Epithelial cell of esophagus (primary cell): ENCODE measurements at regions not wholly inside any gene's neighbourhood (a gene's known extent, or its start where the extent isn't known, plus 50 kb on each side); places are given as distances from the start of the nearest gene placed in this dataset.

Experiments used
- DNase-seq: peaks from one replicate; pipeline ENCODE4 v3.0.0; 2010; ENCODE audit warnings: low read depth
- H3K4me3 ChIP-seq: 2 replicates; pipeline ENCODE4 v1.5.1; 2011; ENCODE audit warnings: mild to moderate bottlenecking, low read length, control low read depth
- TF ChIP-seq, protein P1 (sequence below): IDR thresholded peaks from 2 replicates; pipeline ENCODE4 v1.5.1; 2011; ENCODE audit warnings: low read depth, mild to moderate bottlenecking, low read length, control low read depth, inconsistent platforms; ENCODE audit not compliant: insufficient read depth; ENCODE audit errors: missing control alignments

DNA sequence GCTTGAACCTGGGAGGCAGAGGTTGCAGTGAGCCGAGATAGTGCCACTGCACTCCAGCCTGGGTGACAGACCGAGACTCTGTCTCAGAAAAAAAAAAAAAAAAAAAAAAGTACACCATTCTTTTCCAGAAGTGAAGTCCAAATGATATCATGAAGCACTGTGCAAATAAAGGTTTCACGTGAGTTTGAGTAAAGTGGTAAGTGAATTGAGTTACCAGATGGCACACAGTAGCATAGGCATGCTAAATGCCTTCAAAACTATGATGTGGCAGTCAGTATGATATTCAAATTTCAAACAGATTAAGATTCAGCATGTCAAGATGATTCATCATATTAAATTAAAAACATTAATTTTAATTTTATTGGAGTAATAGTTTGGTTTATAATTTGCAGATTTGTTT, 195.2 kb downstream of the TAF11L14 start:
- TF ChIP-seq, protein P1, sequence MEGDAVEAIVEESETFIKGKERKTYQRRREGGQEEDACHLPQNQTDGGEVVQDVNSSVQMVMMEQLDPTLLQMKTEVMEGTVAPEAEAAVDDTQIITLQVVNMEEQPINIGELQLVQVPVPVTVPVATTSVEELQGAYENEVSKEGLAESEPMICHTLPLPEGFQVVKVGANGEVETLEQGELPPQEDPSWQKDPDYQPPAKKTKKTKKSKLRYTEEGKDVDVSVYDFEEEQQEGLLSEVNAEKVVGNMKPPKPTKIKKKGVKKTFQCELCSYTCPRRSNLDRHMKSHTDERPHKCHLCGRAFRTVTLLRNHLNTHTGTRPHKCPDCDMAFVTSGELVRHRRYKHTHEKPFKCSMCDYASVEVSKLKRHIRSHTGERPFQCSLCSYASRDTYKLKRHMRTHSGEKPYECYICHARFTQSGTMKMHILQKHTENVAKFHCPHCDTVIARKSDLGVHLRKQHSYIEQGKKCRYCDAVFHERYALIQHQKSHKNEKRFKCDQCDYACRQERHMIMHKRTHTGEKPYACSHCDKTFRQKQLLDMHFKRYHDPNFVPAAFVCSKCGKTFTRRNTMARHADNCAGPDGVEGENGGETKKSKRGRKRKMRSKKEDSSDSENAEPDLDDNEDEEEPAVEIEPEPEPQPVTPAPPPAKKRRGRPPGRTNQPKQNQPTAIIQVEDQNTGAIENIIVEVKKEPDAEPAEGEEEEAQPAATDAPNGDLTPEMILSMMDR, result no peak
- H3K4me3 ChIP-seq, result no peak overlapping the region
- DNase-seq, result no peak

DNA sequence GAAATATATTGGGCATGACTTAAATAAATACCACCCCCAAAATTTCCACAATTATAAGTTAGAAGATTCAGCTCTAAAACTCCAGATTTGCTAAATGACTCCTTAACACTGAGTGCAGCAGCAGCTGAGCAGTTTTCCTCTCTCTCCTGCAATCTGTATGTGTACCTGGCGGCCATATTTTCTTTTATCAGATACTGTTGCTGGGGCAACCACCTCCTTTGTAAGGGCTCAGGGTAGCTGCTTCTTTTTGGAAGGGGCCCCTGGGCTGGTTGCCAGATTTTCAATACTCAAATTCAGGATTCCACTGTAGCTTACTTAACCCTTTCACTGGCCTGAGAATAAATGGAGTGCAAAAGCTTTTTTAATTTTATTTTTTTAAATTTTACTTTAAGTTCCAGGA, 197.0 kb downstream of the TAF11L14 start:
- no peak for DNase-seq
- TF ChIP-seq, protein P1, result no peak
- H3K4me3 ChIP-seq, result no peak overlapping the region

DNA sequence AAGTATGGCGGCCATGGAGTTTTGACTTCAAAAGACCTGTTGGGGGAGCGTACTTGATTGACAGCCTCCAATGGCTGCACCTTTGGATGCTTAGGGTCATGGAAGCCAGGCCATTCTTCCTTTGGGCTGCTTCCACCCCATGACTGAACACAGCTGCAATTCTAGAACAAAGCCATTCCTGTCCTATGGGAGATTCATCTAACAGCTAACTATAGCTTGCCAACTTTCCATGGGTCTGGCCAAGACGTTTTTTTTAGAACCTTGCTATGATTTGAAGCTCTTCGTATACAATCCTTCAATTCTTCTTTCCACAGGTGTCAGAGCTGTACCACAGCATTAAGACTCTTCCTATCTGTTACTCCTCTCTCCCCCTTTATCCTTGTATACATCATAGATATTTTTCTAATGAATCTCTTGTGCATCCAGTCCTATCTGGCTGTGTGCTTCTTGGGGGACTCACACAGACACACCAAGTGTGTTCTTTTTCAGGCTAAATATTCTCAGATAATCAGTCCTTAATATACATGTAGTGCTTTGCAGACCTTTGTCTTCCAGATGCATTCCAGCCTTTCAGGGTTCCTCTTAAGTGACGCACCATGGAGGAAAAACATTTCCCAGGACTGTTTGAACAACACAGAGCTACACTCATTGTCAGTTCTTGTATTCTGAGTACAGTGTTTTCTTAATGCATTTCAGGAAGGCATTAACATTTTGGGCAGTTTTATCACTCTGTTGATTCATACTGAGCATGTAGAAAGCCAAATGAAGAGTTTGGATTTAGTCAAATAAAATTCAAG, 198.9 kb downstream of the TAF11L14 start:
- no peak overlapping the region for H3K4me3 ChIP-seq
- TF ChIP-seq, protein P1, result no peak
- DNase-seq, result peak; percentile 25

DNA sequence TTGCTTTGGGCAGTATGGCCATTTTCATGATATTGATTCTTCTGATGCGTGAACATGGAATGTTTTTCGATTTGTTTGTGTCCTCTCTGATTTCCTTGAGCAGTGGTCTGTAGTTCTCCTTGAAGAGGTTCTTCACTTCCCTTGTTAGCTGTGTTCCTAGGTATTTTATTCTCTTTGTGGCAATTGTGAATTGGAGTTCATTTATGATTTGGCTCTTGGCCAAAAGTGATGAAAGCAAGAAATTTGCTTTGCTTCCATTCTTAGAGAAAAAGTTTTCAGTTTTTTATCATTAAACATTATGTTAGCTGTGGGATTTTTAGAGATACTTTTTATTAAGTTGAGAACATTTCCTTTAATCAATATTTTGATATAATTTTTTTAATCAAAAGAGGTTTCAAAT, 203.5 kb downstream of the TAF11L14 start:
- DNase-seq, result no peak
- H3K4me3 ChIP-seq, result no peak overlapping the region
- TF ChIP-seq, protein P1, result no peak

DNA sequence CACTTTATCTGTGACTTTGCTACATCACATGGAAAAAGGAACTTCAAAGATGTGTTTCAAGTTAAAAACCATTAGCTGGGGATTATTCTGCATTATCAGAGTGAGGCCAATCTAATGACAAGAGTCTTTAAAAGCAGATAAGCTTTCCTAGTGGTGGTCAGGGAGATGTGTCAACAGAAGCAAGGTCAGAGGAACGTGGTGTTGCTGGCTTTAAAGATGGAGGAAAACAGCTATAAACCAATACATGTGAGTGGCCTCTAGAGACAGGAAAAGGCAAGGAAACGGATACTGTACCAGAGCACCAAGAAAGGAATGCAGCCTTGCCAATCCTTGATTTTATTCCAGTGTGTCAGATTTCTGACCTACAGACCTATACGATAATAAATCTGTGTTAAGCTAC, 204.2 kb downstream of the TAF11L14 start:
- DNase-seq, result peak; percentile 15
- no peak overlapping the region for H3K4me3 ChIP-seq
- TF ChIP-seq, protein P1, result no peak

DNA sequence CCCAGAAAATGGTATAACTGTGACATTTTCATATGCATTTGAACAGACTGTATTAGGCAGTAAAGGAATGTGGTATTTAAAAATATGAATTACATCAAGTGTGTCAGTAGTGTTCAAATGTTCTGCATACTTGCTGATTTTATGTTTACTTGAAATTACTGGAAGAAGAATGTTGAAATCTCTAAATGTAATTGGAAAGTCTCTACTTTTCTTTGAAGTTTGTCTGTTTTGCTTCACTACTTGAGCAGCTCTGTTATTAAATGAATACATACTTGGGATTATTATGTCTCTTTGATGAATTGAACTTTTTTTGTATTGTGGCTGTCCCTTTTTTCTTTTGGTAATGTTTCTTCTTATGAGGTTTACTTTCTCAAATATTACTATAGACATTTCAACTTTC, 205.6 kb downstream of the TAF11L14 start:
- TF ChIP-seq, protein P1, result no peak
- DNase-seq, result no peak
- H3K4me3 ChIP-seq, result no peak overlapping the region

DNA sequence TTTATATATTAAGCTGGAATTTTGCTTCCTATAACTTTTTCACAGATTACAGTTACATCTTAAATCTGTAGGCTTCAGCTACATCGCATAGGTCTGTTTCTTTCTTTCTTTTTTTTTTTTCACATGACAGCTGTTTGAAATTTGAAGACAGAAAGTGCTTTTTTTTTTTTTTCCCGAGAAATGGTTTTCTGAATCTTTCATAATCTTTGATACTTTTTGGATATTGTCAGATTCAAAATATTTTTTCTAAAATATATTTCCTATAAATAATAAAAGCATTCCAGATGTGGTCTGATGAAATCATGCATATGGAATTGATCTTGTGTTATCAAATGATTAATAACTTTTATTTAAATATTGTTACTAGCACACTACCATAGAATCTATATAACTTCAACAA, 212.2 kb downstream of the TAF11L14 start:
- no peak overlapping the region for H3K4me3 ChIP-seq
- no peak for DNase-seq
- TF ChIP-seq, protein P1, result no peak
